Panc1 (cell line): ENCODE measurements at regions not wholly inside any gene's neighbourhood (a gene's known extent, or its start where the extent isn't known, plus 50 kb on each side); places are given as distances from the start of the nearest gene placed in this dataset.

Experiments
- CTCF ChIP-seq: fragments of 450-650 bp; IDR thresholded peaks from 2 replicates; pipeline ENCODE4 v1.5.1; 2017; ENCODE audit warnings: mild to moderate bottlenecking
- POLR2AphosphoS5 ChIP-seq: IDR thresholded peaks from 2 replicates; pipeline ENCODE4 v1.6.1; 2012; ENCODE audit warnings: mild to moderate bottlenecking, low read depth, low read length, moderate library complexity

- no peak for TF ChIP-seq CTCF
- TF ChIP-seq POLR2AphosphoS5, result no peak
Observed at GRCh38 chr1:115166531-115167091, 77.3 kb upstream of the TSPAN2 start.
